ENCODE measurements at regions not wholly inside any gene's neighbourhood (a gene's known extent, or its start where the extent isn't known, plus 50 kb on each side); places are given as distances from the start of the nearest gene placed in this dataset.

GRCh38 chr16:25419153-25419552, 161.5 kb upstream of the ZKSCAN2 start:
- no peak for DNase-seq (ENCODE audit: low read depth in 1 of 2, low spot score in 1 of 2)
- Histone ChIP-seq H3K4me3 (no peak overlapping the region), H3K27ac (no peak overlapping the region), H3K4me2 (no peak overlapping the region), H3K4me1 (no peaks in the 10 kb centered on the region), H3K9me3 (no peaks in the 10 kb centered on the region)
- TF ChIP-seq MAX (IDR thresholded peaks at IDR 0.05) (no peak), CHD4 (IDR thresholded peaks at IDR 0.05; ENCODE audit: borderline replicate concordance) (no peak), ATOH8 (CRISPR knock-in tag; IDR thresholded peaks at IDR 0.05; ENCODE audit: low read depth) (no peak), CEBPB (IDR thresholded peaks at IDR 0.05) (no peak), PHF8 (IDR thresholded peaks at IDR 0.05; ENCODE audit: borderline replicate concordance, low read depth) (no peak), ZC3H11A (IDR thresholded peaks at IDR 0.05) (no peak), RCOR1 (IDR thresholded peaks at IDR 0.05; ENCODE audit: low read depth, low read length) (no peak), JUNB (IDR thresholded peaks at IDR 0.05) (no peak), CTCF (IDR thresholded peaks at IDR 0.05) (no peak), MYC (IDR thresholded peaks at IDR 0.05; ENCODE audit: borderline replicate concordance, low read length) (no peak), ZFP36 (IDR thresholded peaks at IDR 0.05; ENCODE audit: borderline replicate concordance, partially characterized antibody) (no peak)
- ChIA-PET POLR2A (no interaction called here), CTCF (interaction anchor here (0.8 kb wide), 1 partner anchor 194 kb away, joined by 3 read pairs; no protein-coding TSS in a partner anchor)
- ATAC-seq: no peak
- no peak for FAIRE-seq

- POLR2A ChIA-PET: no interaction called here
- Histone ChIP-seq H3K9me3 (no peaks in the 10 kb centered on the region), H3K4me2 (no peak overlapping the region), H3K4me1 (no peaks in the 10 kb centered on the region), H3K27ac (no peak overlapping the region), H3K4me3 (no peak overlapping the region)
- WGBS (ENCODE audit: missing lambda C conversion rate): 0% methylated on average over 2 of the region's 2 CpGs
- CTCF ChIA-PET: no interaction called here
- ATAC-seq (no peak), FAIRE-seq (no peak), DNase-seq (ENCODE audit: low read depth in 1 of 2, low spot score in 1 of 2) (no peak)
- TF ChIP-seq HOXA7 (CRISPR knock-in tag; IDR thresholded peaks at IDR 0.05) (no peak), BCL3 (IDR thresholded peaks at IDR 0.05) (no peak), ZNF302 (CRISPR knock-in tag; IDR thresholded peaks at IDR 0.05) (no peak), HMGXB4 (CRISPR knock-in tag; IDR thresholded peaks at IDR 0.05; ENCODE audit: borderline replicate concordance) (no peak), NPAS2 (CRISPR knock-in tag; IDR thresholded peaks at IDR 0.05; ENCODE audit: borderline replicate concordance) (no peak), POLR2AphosphoS2 (conservative IDR thresholded peaks at IDR 0.05; ENCODE audit: low read length) (no peak), ZFP36 (IDR thresholded peaks at IDR 0.05; ENCODE audit: borderline replicate concordance, partially characterized antibody) (no peak), RAD21 (conservative IDR thresholded peaks at IDR 0.05 in 1 of 2, IDR thresholded peaks at IDR 0.05 in 1 of 2) (no peak), SMC3 (IDR thresholded peaks at IDR 0.05) (no peak), EHF (CRISPR knock-in tag; IDR thresholded peaks at IDR 0.05) (no peak), CTCF (IDR thresholded peaks at IDR 0.05) (no peak), RCOR1 (IDR thresholded peaks at IDR 0.05; ENCODE audit: low read depth, low read length) (no peak), FOSB (CRISPR knock-in tag; IDR thresholded peaks at IDR 0.05) (no peak), ESRRA (IDR thresholded peaks at IDR 0.05; ENCODE audit: borderline replicate concordance, low read length) (no peak), MAZ (IDR thresholded peaks at IDR 0.05; ENCODE audit: borderline replicate concordance, low read depth, low read length) (no peak)
Measured at GRCh38 chr16:25416002-25416401, 158.4 kb upstream of the ZKSCAN2 start.
